ENCODE measurements at regions not wholly inside any gene's neighbourhood (a gene's known extent, or its start where the extent isn't known, plus 50 kb on each side); places are given as distances from the start of the nearest gene placed in this dataset.

- TF ChIP-seq, protein P1, sequence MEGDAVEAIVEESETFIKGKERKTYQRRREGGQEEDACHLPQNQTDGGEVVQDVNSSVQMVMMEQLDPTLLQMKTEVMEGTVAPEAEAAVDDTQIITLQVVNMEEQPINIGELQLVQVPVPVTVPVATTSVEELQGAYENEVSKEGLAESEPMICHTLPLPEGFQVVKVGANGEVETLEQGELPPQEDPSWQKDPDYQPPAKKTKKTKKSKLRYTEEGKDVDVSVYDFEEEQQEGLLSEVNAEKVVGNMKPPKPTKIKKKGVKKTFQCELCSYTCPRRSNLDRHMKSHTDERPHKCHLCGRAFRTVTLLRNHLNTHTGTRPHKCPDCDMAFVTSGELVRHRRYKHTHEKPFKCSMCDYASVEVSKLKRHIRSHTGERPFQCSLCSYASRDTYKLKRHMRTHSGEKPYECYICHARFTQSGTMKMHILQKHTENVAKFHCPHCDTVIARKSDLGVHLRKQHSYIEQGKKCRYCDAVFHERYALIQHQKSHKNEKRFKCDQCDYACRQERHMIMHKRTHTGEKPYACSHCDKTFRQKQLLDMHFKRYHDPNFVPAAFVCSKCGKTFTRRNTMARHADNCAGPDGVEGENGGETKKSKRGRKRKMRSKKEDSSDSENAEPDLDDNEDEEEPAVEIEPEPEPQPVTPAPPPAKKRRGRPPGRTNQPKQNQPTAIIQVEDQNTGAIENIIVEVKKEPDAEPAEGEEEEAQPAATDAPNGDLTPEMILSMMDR (IDR thresholded peaks at IDR 0.05): no peak
- no peak for TF ChIP-seq ZFX (IDR thresholded peaks at IDR 0.05; ENCODE audit: borderline replicate concordance)
Observed at GRCh38 chr2:16268301-16269000, 328.1 kb downstream of the MYCN start.

Data from 22Rv1 (cell line).